Suprapubic skin (tissue), 4 donors: ENCODE measurements at regions not wholly inside any gene's neighbourhood (a gene's known extent, or its start where the extent isn't known, plus 50 kb on each side); places are given as distances from the start of the nearest gene placed in this dataset.

ENCODE experiments used
- CTCF ChIP-seq, 2 donors: fragments of 200-600 bp in 1 of 2; fragments of 450-650 bp in 1 of 2; sonication (generic) in 1 of 2; IDR thresholded peaks; one replicate each; pipeline ENCODE4 v1.5.1; 2016 to 2019; ENCODE audit warnings: antibody characterized with exemption in 2 of 2, mild to moderate bottlenecking in 1 of 2, moderate library complexity in 1 of 2
- POLR2A ChIP-seq, 2 donors: fragments of 450-650 bp; IDR thresholded peaks; one replicate each; pipeline ENCODE4 v1.6.1; 2017; ENCODE audit warnings: antibody characterized with exemption in 2 of 2, mild to moderate bottlenecking in 2 of 2, moderate library complexity in 2 of 2
- POLR2AphosphoS5 ChIP-seq, 3 donors: sonication (generic); formaldehyde crosslinking; IDR thresholded peaks; one replicate each; pipeline ENCODE4 v1.6.1; 2017; ENCODE audit warnings: antibody characterized with exemption in 3 of 3

- no peak for TF ChIP-seq CTCF (IDR thresholded peaks at IDR 0.05)
- no peak for TF ChIP-seq POLR2A (IDR thresholded peaks at IDR 0.05)
- no peak for TF ChIP-seq POLR2AphosphoS5 (IDR thresholded peaks at IDR 0.05)
Observed at GRCh38 chr2:103249462-103249861, 487.6 kb downstream of the TMEM182 start.
